ENCODE measurements at regions not wholly inside any gene's neighbourhood (a gene's known extent, or its start where the extent isn't known, plus 50 kb on each side); places are given as distances from the start of the nearest gene placed in this dataset.

DNA sequence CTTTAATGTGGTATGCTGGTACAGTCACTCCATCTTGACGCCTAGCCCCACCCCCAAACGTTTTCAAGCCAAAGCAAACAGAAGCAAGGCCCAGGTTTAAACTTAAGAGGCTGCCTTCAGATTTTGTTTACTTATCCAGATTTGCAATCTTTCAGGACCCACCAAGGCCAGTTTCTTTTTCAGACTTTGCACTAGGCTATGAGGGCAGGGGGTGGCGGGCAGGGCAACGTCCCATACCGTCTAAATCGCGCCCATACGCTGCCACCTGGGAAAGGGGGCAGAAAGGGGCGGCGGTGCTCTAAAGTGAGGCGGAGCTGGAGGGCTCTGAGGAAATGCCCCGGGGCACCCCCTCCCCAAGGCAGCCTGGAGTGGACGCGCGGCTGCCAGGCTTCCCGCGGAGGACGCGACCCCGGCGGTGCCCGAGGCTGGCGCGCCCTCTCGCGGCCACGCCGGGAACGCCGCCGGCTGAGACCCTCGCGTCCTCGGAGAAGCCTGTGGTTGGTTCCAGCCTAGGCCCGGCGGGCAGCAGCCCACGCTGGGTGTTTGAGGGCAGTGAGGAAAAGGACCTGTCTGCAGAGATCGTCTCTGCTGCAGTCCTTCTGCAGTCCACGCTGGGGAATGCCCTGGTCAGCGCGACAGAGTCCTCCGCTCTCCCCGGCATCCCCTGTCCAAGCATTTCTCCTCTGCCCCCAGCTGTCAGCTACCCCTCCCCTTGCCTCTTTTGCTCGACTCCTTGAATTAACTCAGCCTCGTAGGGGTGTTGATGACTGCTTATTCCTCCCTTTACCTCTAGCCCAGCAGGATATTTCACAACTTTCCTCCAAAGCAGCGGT lies 93.7 kb upstream of the PRNP start:
- peak; percentile 85 to 94 for ATAC-seq
- H3K27me3 Mint-ChIP-seq = peaks cover 0 to 15% (median 5%) of the 10 kb centered on the region in 5 donors
- H3K36me3 Mint-ChIP-seq = no peaks in the 10 kb centered on the region
- peak overlapping the region in 4 of 10 donors; percentile 37 to 72 (median 38) for H3K27ac Mint-ChIP-seq
- POLR2A ChIA-PET = no interaction called here
- H3K4me3 Mint-ChIP-seq = peak overlapping the region; percentile 68 to 84 (median 80)
- peaks cover 5 to 16% (median 8%) of the 10 kb centered on the region in 4 donors for H3K4me1 Mint-ChIP-seq
- peak; percentile 16 to 72 (median 56) for DNase-seq
- no peaks in the 10 kb centered on the region for H3K9me3 Mint-ChIP-seq

DNA sequence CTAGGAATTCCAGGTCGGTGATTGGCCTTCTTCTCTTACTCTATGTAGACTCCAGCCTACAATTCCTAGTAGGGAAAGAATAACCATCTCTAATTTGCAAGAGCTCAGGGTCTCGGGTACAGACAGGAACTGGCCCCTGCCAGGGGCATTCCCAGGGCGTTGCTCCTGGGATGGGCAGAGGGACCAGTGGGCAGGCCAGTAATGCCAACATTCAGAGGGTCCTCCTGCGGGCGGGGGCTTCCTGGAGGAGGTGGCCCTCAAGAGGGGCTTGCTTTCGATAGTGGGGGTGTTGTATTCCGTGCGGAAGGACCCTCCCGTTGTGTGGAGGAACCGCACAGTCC lies 94.3 kb upstream of the PRNP start:
- Mint-ChIP-seq H3K36me3 (no peaks in the 10 kb centered on the region), H3K4me1 (peaks cover 5 to 16% (median 8%) of the 10 kb centered on the region in 4 donors), H3K4me3 (peak overlapping the region in 9 of 10 donors; percentile 49 to 83 (median 76)), H3K27me3 (peaks cover 0 to 13% (median 2%) of the 10 kb centered on the region in 5 donors), H3K27ac (peak overlapping the region in 1 of 10 donors; percentile 37), H3K9me3 (no peaks in the 10 kb centered on the region)
- DNase-seq (peak in 1 of 10 donors; percentile 5), ATAC-seq (no peak)
- POLR2A ChIA-PET = no interaction called here

- H3K36me3 Mint-ChIP-seq = no peaks in the 10 kb centered on the region
- DNase-seq (no peak), ATAC-seq (no peak)
- no peak overlapping the region for H3K4me3 Mint-ChIP-seq
- H3K27me3 Mint-ChIP-seq = peaks cover 11 to 29% (median 27%) of the 10 kb centered on the region in 5 donors
- H3K9me3 Mint-ChIP-seq = no peaks in the 10 kb centered on the region
- H3K4me1 Mint-ChIP-seq = peaks cover 0 to 2% (median 0%) of the 10 kb centered on the region in 4 donors
- no peak overlapping the region for H3K27ac Mint-ChIP-seq
- POLR2A ChIA-PET = no interaction called here
Observed at GRCh38 chr20:4585758-4586157, 100.5 kb upstream of the PRNP start.

- Mint-ChIP-seq H3K9me3 (no peaks in the 10 kb centered on the region), H3K27me3 (peaks cover 11 to 31% (median 27%) of the 10 kb centered on the region in 5 donors), H3K27ac (no peak overlapping the region), H3K36me3 (no peaks in the 10 kb centered on the region), H3K4me1 (peaks cover 0 to 2% (median 0%) of the 10 kb centered on the region in 4 donors), H3K4me3 (no peak overlapping the region)
- no peak for DNase-seq
- POLR2A ChIA-PET = no interaction called here
- ATAC-seq = no peak
Observed at GRCh38 chr20:4585104-4585753, 101.0 kb upstream of the PRNP start.

GRCh38 chr20:4584510-4584909 lies 101.7 kb upstream of the PRNP start:
- POLR2A ChIA-PET = no interaction called here
- no peak overlapping the region for H3K4me3 Mint-ChIP-seq
- H3K36me3 Mint-ChIP-seq = no peaks in the 10 kb centered on the region
- no peaks in the 10 kb centered on the region for H3K9me3 Mint-ChIP-seq
- no peak overlapping the region for H3K27ac Mint-ChIP-seq
- H3K4me1 Mint-ChIP-seq = peaks cover 0 to 2% (median 0%) of the 10 kb centered on the region in 4 donors
- DNase-seq (no peak), ATAC-seq (no peak)
- H3K27me3 Mint-ChIP-seq = peaks cover 12 to 37% (median 27%) of the 10 kb centered on the region in 5 donors

- no peak overlapping the region for H3K4me3 Mint-ChIP-seq
- no peaks in the 10 kb centered on the region for H3K9me3 Mint-ChIP-seq
- no peaks in the 10 kb centered on the region for H3K36me3 Mint-ChIP-seq
- peaks cover 0 to 2% (median 0%) of the 10 kb centered on the region in 4 donors for H3K4me1 Mint-ChIP-seq
- POLR2A ChIA-PET = no interaction called here
- ATAC-seq (no peak), DNase-seq (no peak)
- H3K27ac Mint-ChIP-seq = no peak overlapping the region
- peaks cover 18 to 51% (median 41%) of the 10 kb centered on the region in 5 donors for H3K27me3 Mint-ChIP-seq
Observed at GRCh38 chr20:4581838-4582237, 104.4 kb upstream of the PRNP start.

- peaks cover 27 to 74% (median 59%) of the 10 kb centered on the region in 5 donors for H3K27me3 Mint-ChIP-seq
- no peak overlapping the region for H3K4me3 Mint-ChIP-seq
- POLR2A ChIA-PET = no interaction called here
Observed at GRCh38 chr20:4578375-4578774, 107.9 kb upstream of the PRNP start.

DNA sequence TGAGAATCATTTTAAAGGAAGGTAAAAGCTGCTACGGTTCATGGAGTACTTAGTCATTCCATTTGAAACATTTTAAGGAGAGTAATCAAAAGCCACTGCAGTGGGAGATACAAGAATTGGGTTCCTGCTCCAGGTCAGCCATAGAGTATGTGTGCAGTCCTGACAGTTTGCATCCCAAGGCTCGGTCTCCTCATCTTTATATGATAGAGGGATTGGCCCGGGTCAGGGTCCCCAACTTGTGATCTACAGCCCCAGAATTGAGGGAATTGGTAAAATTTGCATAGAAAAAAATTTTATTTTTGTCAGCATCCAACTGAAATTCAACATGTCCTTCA lies 111.9 kb upstream of the PRNP start:
- Mint-ChIP-seq H3K9me3 (no peaks in the 10 kb centered on the region), H3K4me1 (peaks cover 0 to 6% (median 1%) of the 10 kb centered on the region in 4 donors), H3K27ac (no peak overlapping the region), H3K36me3 (no peaks in the 10 kb centered on the region), H3K27me3 (peaks cover 24 to 66% (median 48%) of the 10 kb centered on the region in 5 donors), H3K4me3 (no peak overlapping the region)
- ATAC-seq (no peak), DNase-seq (no peak)
- POLR2A ChIA-PET = no interaction called here

More at GRCh38 chr20:4578375-4578774, 107.9 kb upstream of the PRNP start:
- ATAC-seq (no peak), DNase-seq (no peak)
- H3K4me1 Mint-ChIP-seq = peaks cover 0 to 6% (median 1%) of the 10 kb centered on the region in 4 donors
- no peak overlapping the region for H3K27ac Mint-ChIP-seq
- H3K36me3 Mint-ChIP-seq = no peaks in the 10 kb centered on the region
- H3K9me3 Mint-ChIP-seq = no peaks in the 10 kb centered on the region

DNA sequence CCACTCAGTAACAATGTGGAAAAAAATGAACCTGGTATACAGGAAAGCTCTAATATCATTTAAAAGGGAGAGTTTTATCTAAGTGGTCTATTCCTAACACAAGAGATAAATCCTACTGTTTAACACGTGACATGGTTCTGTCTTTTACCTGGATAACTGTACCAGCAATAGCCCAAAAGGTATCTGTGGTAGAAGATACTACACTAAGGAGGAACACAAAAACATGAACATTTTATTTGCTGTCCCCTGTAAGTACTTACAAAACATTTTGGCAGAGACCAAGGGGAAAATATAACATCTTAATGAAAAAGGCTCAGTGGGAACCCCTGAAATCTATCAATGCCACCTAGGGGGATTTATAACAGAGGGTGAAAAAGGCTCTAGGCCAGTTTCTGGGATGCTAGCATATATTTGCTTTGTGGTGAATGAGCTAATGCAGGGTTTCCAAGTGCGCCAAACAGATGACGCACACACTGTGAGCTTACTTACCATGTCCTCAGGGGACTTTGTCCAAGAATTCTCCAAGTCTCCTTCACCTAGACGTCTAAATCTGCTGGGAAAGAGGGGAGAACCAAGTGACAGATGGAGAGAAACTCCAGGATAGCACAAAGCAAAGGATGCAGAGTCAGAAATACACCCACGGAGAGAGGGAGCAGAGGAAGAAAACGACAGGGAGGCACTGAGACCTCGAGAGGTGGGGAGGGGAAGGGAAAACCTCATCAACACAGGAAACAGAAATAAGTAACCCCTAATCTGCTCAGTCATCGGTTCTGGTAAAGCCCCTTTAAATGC lies 112.5 kb upstream of the PRNP start:
- H3K4me1 Mint-ChIP-seq = peaks cover 0 to 6% (median 1%) of the 10 kb centered on the region in 4 donors
- no peak overlapping the region for H3K4me3 Mint-ChIP-seq
- POLR2A ChIA-PET = no interaction called here
- H3K27ac Mint-ChIP-seq = no peak overlapping the region
- DNase-seq = no peak
- H3K27me3 Mint-ChIP-seq = peaks cover 24 to 66% (median 47%) of the 10 kb centered on the region in 5 donors
- H3K36me3 Mint-ChIP-seq = no peaks in the 10 kb centered on the region
- no peak for ATAC-seq
- H3K9me3 Mint-ChIP-seq = no peaks in the 10 kb centered on the region

- Mint-ChIP-seq H3K9me3 (no peaks in the 10 kb centered on the region), H3K27ac (no peak overlapping the region), H3K27me3 (peaks cover 19 to 52% (median 37%) of the 10 kb centered on the region in 5 donors), H3K36me3 (no peaks in the 10 kb centered on the region), H3K4me1 (peaks cover 0 to 6% (median 1%) of the 10 kb centered on the region in 4 donors), H3K4me3 (no peak overlapping the region)
- DNase-seq (no peak), ATAC-seq (no peak)
- POLR2A ChIA-PET = no interaction called here
Observed at GRCh38 chr20:4571759-4572531, 114.3 kb upstream of the PRNP start.

DNA sequence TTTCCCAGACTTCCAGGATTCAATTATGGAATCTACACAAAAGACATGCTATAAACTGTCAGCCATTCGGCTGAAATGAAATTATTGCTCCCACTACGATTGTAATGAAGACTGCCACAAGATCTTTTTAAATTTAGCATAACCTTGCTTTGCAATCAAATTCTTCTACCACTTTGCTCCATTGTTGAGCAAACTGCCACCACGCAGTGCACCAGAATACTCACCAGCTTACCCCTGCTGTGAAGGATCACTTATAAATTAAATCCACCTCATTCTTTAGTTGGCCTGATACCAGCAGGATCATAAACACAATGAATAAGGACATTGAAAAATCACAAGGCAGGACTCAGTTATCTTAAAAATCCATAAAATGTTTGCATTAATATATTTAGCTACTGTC lies 116.4 kb upstream of the PRNP start:
- Mint-ChIP-seq H3K27ac (no peak overlapping the region), H3K27me3 (peaks cover 8 to 42% (median 26%) of the 10 kb centered on the region in 5 donors), H3K4me1 (peaks cover 0 to 6% (median 1%) of the 10 kb centered on the region in 4 donors), H3K9me3 (peaks cover 0 to 5% (median 0%) of the 10 kb centered on the region in 9 donors), H3K36me3 (no peaks in the 10 kb centered on the region), H3K4me3 (no peak overlapping the region)
- ATAC-seq = no peak
- no peak for DNase-seq
- POLR2A ChIA-PET = no interaction called here

DNA sequence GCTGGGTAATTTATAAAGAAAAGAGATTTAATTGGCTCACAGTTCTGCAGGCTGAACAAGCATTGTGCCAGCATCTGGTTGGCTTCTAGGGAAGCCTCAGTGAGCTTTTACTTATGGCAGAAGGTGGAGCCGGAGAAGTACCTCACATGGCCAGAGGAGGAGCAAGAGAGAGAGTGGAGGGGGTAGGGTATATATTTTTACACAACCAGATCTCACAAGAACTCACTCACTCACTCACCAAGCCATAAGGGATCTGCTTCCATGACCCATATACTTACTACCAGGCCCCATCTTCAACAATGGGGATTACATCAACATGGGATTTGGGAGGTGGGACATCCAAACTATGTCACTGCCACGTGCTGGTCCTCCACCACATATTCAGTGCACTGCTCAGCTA lies 117.2 kb upstream of the PRNP start:
- DNase-seq (no peak), ATAC-seq (no peak)
- Mint-ChIP-seq H3K9me3 (peaks cover 0 to 5% (median 2%) of the 10 kb centered on the region in 9 donors), H3K4me1 (peaks cover 0 to 4% (median 1%) of the 10 kb centered on the region in 4 donors), H3K27me3 (peaks cover 11 to 48% (median 30%) of the 10 kb centered on the region in 5 donors), H3K4me3 (no peak overlapping the region), H3K36me3 (peaks cover 0 to 5% (median 0%) of the 10 kb centered on the region in 3 donors), H3K27ac (no peak overlapping the region)
- POLR2A ChIA-PET = no interaction called here
